OCI-LY7 (cell line): ENCODE measurements at regions not wholly inside any gene's neighbourhood (a gene's known extent, or its start where the extent isn't known, plus 50 kb on each side); places are given as distances from the start of the nearest gene placed in this dataset.

ENCODE experiments used
- BruUV-seq: library from RNA; stranded (reverse); fragments of 400-500 nt; replicated peaks from 2 replicates; lab custom pipeline; 2021; lab: Mats Ljungman, UMichigan
- CTCF ChIA-PET: fragments of 300-600 bp; sonication (Branson Sonifier 250); formaldehyde crosslinking; loops from one replicate; lab custom pipeline; 2022; ENCODE audit warnings: antibody characterized with exemption; ENCODE audit not compliant: unreplicated experiment; lab: Charles Lee
- POLR2A ChIA-PET: fragments of 300-600 bp; sonication (Branson Sonifier 250); formaldehyde crosslinking; loops from one replicate; lab custom pipeline; 2022; ENCODE audit warnings: antibody characterized with exemption; lab: Charles Lee
- DNase-seq: peaks from one replicate; pipeline ENCODE4 v3.0.0-alpha.2; 2015; ENCODE audit warnings: low spot score
- H2AFZ ChIP-seq: fragments of 200-600 bp; sonication (generic), shearing (Covaris generic); 2 replicates; pipeline ENCODE4 v1.6.1; 2014; ENCODE audit warnings: mild to moderate bottlenecking, antibody characterized with exemption, low read length, moderate library complexity
- H3K27ac ChIP-seq: fragments of 200-600 bp; sonication (generic); 2 replicates; pipeline ENCODE4 v1.5.1; 2014; ENCODE audit warnings: mixed run types, low read depth, mild to moderate bottlenecking, moderate library complexity, low read length, inconsistent platforms; ENCODE audit not compliant: poor library complexity, severe bottlenecking
- H3K36me3 ChIP-seq: fragments of 200-600 bp; sonication (generic); 2 replicates; pipeline ENCODE4 v1.6.1; 2014; ENCODE audit warnings: mild to moderate bottlenecking, antibody characterized with exemption, low read length, moderate library complexity, mixed read lengths; ENCODE audit not compliant: insufficient read depth
- H3K4me1 ChIP-seq: fragments of 200-600 bp; sonication (generic); 2 replicates; pipeline ENCODE4 v1.5.1; 2014; ENCODE audit warnings: mild to moderate bottlenecking, low read length; ENCODE audit not compliant: insufficient read depth, poor library complexity, severe bottlenecking
- H3K4me2 ChIP-seq: fragments of 200-600 bp; sonication (generic); 2 replicates; pipeline ENCODE4 v1.6.1; 2014; ENCODE audit warnings: mild to moderate bottlenecking, low read length
- H3K4me3 ChIP-seq: fragments of 200-600 bp; sonication (generic); 2 replicates; pipeline ENCODE4 v1.5.1; 2014; ENCODE audit warnings: mild to moderate bottlenecking, low read depth, low read length; ENCODE audit not compliant: poor library complexity, severe bottlenecking
- H3K79me2 ChIP-seq: fragments of 200-600 bp; sonication (generic); 2 replicates; pipeline ENCODE4 v1.6.1; 2016; ENCODE audit warnings: low read depth, mild to moderate bottlenecking, low read length, moderate library complexity, mixed read lengths; ENCODE audit not compliant: insufficient read depth
- H3K9me2 ChIP-seq: fragments of 200-600 bp; sonication (generic); 2 replicates; pipeline ENCODE4 v1.6.1; 2016; ENCODE audit warnings: mild to moderate bottlenecking, low read length, mixed read lengths; ENCODE audit not compliant: insufficient read depth
- H3K9me3 ChIP-seq: fragments of 200-600 bp; sonication (generic); 2 replicates; pipeline ENCODE4 v1.6.1; 2014; ENCODE audit warnings: mild to moderate bottlenecking, mixed run types, low read length, mixed read lengths
- H4K20me1 ChIP-seq: fragments of 200-600 bp; sonication (generic); 2 replicates; pipeline ENCODE4 v1.6.1; 2014; ENCODE audit warnings: mild to moderate bottlenecking, antibody characterized with exemption, low read length, moderate library complexity, mixed read lengths; ENCODE audit not compliant: insufficient read depth
- EZH2phosphoT487 ChIP-seq: fragments of 200-600 bp; sonication (generic); IDR thresholded peaks from 2 replicates; pipeline ENCODE4 v1.6.1; 2018; ENCODE audit warnings: low read depth, borderline replicate concordance, mild to moderate bottlenecking, mixed run types, antibody characterized with exemption, low read length, moderate library complexity, mixed read lengths
- intact Hi-C: fragments of 100-400 bp; cut with micrococcal nuclease; formaldehyde crosslinking; loops from one replicate; pipeline ENCODE4 v1.10.0; 2022; ENCODE audit not compliant: unreplicated experiment
- TF ChIP-seq, protein P1 (sequence below): fragments of 200-600 bp; sonication (generic); conservative IDR thresholded peaks from 2 replicates; pipeline ENCODE4 v1.5.1; 2014; ENCODE audit warnings: mild to moderate bottlenecking, antibody characterized with exemption, low read length, moderate library complexity, mixed read lengths

GRCh38 chr12:24036438-24037216 is 87.2 kb upstream of the SOX5 start:
- Histone ChIP-seq H3K36me3 (no peaks in the 10 kb centered on the region), H3K4me3 (no peak overlapping the region), H3K27ac (no peak overlapping the region), H2AFZ (no peak overlapping the region), H3K4me2 (no peak overlapping the region), H3K4me1 (no peaks in the 10 kb centered on the region), H3K9me2 (no peaks in the 10 kb centered on the region), H3K79me2 (no peaks in the 10 kb centered on the region), H4K20me1 (no peaks in the 10 kb centered on the region), H3K9me3 (no peaks in the 10 kb centered on the region)
- ChIA-PET CTCF (no interaction called here), POLR2A (no interaction called here)
- intact Hi-C loops: no loop called here
- TF ChIP-seq, protein P1, sequence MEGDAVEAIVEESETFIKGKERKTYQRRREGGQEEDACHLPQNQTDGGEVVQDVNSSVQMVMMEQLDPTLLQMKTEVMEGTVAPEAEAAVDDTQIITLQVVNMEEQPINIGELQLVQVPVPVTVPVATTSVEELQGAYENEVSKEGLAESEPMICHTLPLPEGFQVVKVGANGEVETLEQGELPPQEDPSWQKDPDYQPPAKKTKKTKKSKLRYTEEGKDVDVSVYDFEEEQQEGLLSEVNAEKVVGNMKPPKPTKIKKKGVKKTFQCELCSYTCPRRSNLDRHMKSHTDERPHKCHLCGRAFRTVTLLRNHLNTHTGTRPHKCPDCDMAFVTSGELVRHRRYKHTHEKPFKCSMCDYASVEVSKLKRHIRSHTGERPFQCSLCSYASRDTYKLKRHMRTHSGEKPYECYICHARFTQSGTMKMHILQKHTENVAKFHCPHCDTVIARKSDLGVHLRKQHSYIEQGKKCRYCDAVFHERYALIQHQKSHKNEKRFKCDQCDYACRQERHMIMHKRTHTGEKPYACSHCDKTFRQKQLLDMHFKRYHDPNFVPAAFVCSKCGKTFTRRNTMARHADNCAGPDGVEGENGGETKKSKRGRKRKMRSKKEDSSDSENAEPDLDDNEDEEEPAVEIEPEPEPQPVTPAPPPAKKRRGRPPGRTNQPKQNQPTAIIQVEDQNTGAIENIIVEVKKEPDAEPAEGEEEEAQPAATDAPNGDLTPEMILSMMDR: no peak
- no peak for TF ChIP-seq EZH2phosphoT487
- no peak for DNase-seq
- BruUV-seq: no TSS peak

DNA sequence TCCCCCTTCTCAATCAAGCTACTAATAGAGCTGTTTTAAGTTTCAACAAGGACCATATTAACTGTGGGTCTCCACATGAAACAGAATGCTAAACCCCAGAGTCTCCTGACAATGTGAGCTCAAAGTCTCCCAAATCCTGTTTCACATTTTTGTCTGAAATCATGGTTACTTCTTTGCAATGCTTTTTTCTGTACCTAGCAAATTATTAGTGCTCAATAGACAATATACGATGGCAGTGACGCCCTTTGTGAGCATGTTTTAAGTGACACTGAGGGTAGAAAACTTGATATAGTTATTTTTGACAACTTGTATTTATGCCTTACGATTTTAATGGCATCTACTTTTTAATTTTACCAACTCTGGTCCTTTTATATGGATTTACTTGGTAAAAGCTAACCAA is 85.4 kb upstream of the SOX5 start:
- H2AFZ ChIP-seq: no peak overlapping the region
- H3K79me2 ChIP-seq: no peaks in the 10 kb centered on the region
- H3K4me1 ChIP-seq: no peaks in the 10 kb centered on the region
- H3K9me2 ChIP-seq: no peaks in the 10 kb centered on the region
- CTCF ChIA-PET: no interaction called here
- H4K20me1 ChIP-seq: no peaks in the 10 kb centered on the region
- POLR2A ChIA-PET: interaction anchor here (1.0 to 1.1 kb wide), 2 partner anchors 15 to 24 kb away, joined by 3 read pairs; no protein-coding TSS in a partner anchor
- intact Hi-C loops: no loop called here
- no peaks in the 10 kb centered on the region for H3K36me3 ChIP-seq
- BruUV-seq: no TSS peak
- DNase-seq: no peak
- H3K27ac ChIP-seq: no peak overlapping the region
- no peaks in the 10 kb centered on the region for H3K9me3 ChIP-seq
- H3K4me3 ChIP-seq: no peak overlapping the region
- no peak overlapping the region for H3K4me2 ChIP-seq
- no peak for TF ChIP-seq EZH2phosphoT487
- TF ChIP-seq, protein P1: no peak

DNA sequence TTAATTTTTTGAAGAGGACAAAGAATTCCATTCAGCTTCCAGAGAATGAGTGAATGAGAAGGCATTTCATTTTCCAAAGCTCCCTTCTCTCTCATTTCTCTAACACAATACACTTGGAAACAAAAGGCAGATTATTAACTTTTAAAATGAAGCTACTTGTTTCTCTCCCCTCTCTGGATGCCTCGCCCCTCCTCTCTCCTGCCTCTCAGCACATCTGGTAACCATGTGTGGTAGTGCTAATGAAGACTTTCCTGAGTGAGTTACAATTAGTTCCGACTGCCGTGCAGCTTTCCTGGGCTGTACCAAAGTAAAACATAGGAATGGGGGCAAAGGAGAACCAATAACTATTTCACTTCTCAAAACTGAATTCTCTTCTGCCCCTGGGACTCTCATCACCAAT is 84.7 kb upstream of the SOX5 start:
- Histone ChIP-seq H4K20me1 (no peaks in the 10 kb centered on the region), H3K9me2 (no peaks in the 10 kb centered on the region), H3K4me1 (no peaks in the 10 kb centered on the region), H2AFZ (no peak overlapping the region), H3K4me2 (no peak overlapping the region), H3K4me3 (no peak overlapping the region), H3K79me2 (no peaks in the 10 kb centered on the region), H3K9me3 (no peaks in the 10 kb centered on the region), H3K36me3 (no peaks in the 10 kb centered on the region), H3K27ac (no peak overlapping the region)
- BruUV-seq: no TSS peak
- ChIA-PET POLR2A (interaction anchor here (0.6 to 1.1 kb wide), 2 partner anchors 15 to 778 kb away, joined by 3 read pairs; no protein-coding TSS in a partner anchor), CTCF (no interaction called here)
- intact Hi-C loops: no loop called here
- TF ChIP-seq EZH2phosphoT487: no peak
- TF ChIP-seq, protein P1: no peak
- DNase-seq: no peak
